COLO668 (cell line): ENCODE measurements at regions not wholly inside any gene's neighbourhood (a gene's known extent, or its start where the extent isn't known, plus 50 kb on each side); places are given as distances from the start of the nearest gene placed in this dataset.
"Not testable (repeated sequence)": the region's sequence is repeated elsewhere in the genome, so short reads cannot be mapped to it uniquely, and the experiment has no call there.

Source experiments
- DNase-seq: peaks from one replicate; lab custom pipeline; 2025; ENCODE audit not compliant: unreplicated experiment; lab: John Stamatoyannopoulos, UW

DNA sequence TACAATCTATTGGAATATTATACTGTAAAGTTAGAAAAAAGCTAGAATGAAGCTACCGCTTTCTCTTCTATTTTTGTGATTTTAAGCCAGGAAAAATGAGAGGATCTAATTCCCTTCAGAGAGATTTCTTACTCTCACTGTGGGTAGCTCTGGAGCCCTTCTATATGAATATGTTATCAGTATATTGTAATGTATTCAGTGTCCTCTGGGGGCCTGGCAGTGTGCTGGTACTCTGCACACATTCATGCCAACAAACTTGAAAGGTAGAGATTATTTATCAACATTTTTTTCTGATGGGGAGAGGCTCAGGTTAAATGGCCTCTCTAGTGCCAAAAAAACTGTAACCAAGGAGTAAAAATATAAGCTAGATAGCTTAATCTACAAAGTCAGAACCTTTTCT is 292.8 kb downstream of the TTC6 start:
- DNase-seq = no peak

DNA sequence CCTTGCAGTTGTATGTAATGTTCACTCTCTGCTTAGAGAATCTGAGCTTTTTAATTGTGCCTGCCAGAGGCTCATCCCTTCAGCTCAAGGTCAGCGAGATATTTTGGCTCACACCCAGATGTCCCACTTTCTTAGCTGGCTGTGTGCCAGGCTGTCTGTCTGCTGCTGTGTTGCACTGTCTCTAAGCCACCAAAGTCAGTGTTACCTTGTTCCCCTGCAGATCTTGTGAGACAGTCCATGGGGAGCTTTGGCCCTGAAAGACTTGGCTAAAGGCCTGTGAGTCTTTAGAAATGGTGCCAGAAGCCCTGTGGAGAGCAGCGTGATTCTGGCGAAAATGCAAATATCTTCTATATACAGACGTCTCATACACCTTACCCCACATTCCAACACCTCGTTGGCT is 293.7 kb downstream of the TTC6 start:
- DNase-seq = peak; percentile 20

DNA sequence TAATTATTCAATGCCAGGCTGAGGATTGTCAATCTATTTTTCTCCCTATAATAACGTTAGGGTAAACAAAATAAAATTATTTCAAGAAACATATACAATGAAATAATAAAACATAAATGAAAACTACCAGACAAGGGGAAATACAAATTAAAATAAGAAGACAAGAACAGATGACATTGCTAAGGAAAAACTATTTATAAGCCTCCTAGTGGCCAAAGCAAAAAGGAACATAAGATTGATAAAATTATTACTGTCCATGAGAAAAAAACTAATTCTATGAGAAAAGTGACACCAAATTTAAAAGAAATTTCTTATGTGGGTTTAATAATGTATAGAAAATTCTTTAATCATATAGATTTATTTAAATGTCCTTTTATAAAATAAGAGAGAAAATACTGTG is 294.7 kb downstream of the TTC6 start:
- no peak for DNase-seq

DNA sequence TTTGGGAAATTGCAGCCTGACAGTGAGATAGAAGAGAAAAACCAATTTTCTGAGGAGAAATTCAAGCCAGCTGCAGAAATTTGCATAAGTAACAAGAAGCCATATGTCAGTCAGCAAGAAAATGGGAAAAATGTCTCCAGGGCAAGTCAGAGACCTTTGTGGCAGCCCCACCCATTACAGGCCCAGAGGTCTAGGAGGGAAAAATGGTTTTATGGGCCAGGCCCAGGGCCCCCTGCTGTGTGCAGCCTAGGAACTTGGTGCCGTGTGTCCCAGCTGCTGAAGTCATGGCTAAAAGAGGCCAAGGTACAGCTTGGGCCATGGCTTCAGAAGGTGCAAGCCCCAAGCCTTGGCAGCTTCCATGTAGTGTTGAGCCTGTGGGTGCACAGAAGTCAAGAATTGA is 296.1 kb downstream of the TTC6 start:
- not testable (repeated sequence) for DNase-seq

DNA sequence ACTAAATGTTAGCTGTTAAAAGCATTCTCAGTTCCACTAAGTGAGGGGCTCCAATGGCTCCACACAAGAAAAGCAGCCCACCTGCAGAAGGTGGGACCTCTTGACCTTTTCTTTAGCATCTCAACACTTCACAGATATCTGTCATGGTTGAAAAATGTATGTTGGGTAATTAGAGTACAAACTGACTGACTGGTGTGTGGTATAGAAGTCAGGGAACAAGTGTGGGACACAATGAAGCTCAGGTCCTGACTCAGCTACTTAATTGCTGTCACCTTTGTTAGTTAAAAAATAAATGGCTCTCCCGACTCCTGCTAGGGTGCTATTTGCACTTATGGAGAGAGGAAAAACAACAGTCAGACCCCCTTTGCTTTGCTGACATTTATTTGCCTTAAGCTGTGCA is 299.0 kb downstream of the TTC6 start:
- no peak for DNase-seq

DNA sequence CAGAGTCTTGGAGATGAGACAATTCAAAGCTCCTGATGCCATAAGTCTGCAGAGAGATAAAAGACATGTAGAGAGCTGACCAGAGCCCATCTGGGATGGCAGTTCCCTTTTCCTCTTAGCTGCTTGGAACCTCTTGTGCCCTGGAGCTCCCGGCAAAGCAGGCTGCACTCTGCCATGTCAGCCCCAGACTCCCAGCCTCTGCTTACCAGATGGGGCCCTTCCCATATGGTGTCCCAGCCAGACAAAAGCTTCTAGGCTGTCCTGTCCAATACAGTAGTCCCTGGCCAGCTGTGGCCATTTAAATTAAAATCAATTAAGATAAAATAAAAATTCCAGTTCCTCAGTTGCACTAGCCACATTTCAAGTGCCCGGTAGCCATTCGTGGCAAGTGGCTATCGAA is 303.9 kb downstream of the TTC6 start:
- DNase-seq = no peak

DNA sequence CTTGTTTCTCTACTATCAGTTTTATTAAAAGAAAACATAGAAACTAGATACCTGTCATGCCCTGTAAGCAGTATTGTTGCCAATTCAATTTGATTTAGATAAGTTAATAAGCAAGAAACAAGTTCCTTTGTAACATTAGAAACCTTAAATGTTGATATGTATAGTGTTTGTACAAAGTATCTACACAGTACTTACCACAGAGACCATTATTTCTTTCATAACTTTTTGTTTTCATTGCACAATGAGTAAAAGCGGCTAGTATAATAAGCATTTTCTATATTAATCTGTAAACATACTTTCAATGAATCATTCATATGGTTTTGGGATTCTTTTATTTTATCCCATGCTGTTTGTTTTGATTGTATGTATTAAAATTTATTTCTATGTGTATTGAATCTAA is 305.1 kb downstream of the TTC6 start:
- DNase-seq = no peak

DNA sequence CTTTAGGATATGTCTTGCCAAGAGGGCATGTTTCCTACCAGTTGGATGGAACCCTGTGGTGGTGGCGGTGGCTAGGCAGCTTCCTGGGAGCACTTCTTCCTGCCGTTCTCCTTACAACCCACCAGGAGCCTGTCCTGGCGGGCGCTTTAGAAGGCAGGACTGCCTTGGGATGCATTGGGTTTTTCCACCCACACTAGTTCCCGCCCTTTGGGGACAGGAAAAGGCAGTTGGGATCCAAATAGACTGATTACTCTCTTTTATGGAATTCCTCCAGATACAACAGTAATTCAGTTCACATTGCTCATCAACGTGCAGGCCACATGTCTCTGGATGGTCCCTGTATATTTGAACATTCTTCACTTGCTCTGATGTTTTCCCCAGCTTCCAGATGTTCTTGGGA is 305.7 kb upstream of the SSTR1 start:
- no peak for DNase-seq

DNA sequence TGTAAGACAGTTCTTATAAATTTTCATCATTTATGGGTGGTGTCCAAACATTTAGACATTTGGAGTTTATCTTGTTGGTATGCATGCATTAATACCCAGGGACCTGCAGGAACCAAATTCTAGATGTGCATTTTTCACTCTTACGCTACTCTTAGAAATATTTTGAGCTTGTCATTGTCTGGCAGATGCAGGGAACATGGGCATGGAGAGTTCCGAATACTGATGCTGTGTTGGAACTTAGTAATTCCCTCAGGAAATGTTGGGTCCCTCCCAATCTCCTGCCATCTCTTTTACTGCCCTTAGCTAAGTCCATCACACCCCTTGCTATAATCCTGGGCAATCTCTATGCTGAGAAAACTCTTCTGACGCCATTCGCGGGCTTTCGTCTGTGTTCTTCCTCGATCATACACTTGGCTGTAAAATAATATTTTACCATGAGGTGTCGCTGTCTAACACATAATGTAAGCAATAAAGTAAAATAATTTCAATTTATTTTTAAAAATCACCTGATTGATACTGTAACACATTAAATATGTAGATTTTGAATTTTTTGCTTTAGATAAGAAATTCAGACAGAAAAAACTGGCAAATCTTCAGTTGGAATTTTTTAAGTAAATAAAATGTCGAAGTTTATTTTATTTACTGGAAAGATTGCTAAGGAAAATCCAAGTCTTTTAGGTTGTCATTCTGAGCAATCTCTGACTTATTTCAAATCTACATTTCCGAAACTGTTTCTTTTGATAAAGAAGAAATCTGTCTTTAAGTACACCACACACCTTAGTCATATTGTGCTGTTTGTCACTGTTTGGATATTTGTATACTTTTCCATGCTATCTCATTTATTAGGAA is 304.1 kb upstream of the SSTR1 start:
- DNase-seq = peak; percentile 7

DNA sequence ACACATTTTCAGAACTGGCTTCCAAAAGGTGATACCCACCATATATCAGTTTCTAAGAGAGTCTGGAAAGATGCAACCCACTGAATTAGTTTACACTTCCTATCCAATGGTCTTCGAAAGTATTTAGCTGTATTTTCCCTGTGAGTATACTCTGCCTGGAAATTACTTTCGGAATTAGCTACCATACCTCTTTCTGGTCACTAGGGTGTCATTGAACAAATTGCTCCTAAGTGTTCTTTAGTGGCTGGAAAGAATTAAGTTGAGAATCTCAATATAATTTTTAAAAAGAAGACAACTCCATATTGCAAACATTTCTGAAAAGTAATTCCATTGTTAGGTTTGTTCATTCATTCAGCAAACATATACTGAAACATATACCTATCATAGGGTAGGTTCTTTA is 283.1 kb upstream of the SSTR1 start:
- no peak for DNase-seq

DNA sequence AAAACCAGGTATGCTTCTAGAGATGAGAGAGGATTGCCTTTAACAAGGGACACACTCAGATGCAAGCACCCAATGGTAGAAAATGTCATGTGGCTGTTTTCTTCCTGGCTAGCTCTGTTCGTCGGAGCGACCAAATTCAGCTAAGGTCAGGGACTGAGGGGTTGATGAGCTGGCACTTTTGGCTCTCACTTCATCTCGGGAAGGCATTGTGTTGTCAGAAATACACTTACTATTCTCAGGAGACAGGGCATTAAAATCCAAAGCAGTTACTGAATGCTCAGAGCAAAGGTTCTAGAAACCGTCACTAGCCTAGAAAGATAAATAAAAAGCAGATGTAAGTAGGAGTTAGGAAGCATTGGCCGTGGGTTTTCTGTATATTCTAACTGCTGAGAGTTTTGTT is 275.7 kb upstream of the SSTR1 start:
- no peak for DNase-seq

DNA sequence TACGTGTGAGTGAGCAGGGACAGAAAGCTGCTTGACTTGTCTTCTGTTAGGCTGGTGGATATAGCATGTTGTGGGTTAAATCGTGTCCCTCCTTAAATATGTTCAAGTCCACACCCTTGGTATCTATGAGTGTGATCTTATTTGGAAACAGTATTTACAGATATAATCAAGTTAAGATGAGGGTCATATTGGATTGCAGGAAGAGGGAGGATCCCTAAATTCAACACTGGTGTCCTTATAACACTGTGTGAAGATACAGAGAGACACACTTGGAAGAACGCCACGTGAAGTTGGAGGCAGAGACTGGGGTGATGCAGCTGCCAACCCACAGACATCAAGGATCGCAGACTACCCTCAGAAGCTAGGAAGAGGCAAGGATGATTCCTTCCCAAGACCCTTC is 275.2 kb upstream of the SSTR1 start:
- no peak for DNase-seq

DNA sequence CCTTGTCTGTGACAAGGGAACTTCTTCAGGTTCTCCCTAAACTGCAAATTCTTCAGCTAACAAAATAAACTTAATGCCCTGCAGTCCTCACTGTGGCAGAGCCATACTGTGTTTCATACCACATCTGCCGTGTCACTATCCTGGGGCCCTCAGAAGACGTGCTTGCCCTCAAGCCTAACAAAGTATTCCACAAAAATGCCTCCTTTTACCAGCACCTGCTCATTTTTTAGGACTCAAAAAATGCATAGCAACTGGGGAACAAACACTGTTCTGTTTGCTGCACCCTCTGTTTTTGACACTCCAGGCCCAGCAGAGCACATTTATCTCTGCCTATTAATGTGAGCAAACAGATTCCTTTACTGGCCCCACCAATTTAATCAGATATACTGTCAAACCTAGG is 270.7 kb upstream of the SSTR1 start:
- no peak for DNase-seq

DNA sequence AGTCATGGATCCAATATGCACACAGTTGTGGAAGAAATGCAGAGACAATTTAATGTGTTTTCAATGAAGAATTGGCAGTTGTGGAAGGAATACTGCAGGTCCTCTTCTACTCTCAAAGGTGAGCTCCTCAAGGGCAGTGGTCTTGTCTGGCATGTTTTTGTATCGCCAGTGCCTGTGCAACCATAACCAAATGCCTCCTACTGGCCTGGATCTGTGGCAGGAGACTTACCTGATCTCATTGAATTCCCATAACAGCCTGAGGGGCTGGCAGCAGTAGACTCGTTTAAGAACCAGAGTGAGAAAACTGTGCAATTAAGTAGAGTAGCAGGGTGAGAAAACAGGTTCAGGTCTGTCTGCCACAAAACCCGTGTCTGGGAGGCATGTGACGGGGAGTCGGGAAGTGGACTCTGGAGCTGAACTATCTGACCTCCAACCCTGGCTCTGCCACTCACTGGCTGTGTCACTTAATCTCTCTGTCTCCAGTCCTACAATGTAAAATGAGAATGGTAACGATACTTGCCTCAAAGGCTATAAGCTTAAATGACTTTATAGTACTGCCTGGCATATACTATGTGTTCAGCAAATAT is 268.2 kb upstream of the SSTR1 start:
- no peak for DNase-seq

DNA sequence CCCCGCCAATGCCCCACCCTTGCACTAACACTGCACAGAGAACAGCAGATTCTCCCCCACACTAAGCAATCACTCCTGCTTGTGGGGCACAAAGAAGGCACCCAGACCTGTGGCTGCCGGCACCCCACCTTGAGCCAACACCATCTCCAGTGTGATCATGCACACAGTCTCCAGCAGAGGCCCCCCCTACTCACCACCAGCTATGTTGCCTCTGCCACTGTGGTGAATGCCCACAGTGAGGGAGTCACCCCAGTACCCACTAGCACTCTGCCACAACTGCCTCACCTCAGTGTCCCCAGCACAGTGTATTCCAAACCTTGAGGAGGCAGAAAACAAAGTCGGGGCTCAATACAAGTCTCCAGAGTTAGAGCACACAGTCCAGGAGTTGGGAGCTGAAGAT is 261.7 kb upstream of the SSTR1 start:
- DNase-seq = no peak

DNA sequence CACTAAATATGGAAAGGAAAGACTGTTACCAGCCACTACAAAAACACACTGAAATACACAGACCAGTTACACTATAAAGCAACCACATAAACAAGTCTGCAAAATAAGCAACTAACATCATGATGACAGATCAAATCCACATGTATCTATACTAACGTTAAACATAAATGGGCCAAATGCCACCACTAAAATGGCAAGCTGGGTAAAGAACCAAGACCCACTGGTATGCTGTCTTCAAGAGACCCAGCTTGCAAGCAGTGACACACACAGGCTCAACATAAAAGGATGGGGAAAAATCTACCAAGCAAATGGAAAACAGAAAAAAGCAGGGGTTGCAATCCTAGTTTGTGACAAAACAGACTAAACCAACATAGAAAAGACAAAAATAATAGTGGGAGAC is 260.9 kb upstream of the SSTR1 start:
- no peak for DNase-seq

DNA sequence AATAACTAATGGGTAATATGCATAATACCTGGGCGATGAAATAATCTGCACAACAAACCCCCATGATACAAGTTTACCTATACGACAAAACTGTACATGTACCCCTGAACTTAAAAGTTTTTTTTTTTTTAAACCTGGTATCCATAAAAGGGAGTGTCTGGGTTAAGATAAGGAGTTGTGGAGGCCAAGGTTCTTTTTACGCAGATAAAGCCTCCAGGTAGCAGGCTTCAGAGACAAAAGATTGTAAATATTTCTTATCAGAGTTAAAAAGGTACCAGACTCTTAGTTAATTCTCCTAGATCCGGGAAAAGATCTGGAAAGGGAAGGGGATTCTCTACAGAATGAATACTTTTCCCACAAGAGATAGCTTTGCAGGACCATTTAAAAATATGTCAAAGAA is 259.4 kb upstream of the SSTR1 start:
- no peak for DNase-seq

DNA sequence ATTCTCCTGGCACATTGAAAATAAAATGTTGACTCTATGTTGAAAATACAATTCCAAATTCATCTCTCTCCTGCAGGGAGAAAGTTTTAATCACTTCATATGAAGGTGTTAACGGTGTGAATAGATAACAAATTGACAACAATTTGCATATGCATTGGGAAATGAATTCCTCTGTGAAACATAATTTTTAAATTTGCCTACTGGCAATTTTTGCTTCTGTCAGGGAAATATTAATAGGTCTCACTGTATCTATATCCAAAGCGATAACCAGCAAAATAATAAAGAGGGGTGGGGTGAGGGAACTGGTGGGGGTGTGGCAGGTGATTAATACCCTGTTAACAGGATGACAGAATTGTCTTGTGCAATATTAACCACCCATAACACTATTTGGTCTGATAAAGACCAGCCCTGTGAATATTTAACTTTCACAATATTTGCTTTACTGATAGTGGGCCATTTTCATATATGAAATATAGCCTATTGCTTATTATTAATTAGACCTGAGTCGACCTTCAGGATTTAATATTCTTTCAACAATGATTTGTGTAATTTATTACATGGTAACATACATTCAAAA is 239.0 kb upstream of the SSTR1 start:
- no peak for DNase-seq

DNA sequence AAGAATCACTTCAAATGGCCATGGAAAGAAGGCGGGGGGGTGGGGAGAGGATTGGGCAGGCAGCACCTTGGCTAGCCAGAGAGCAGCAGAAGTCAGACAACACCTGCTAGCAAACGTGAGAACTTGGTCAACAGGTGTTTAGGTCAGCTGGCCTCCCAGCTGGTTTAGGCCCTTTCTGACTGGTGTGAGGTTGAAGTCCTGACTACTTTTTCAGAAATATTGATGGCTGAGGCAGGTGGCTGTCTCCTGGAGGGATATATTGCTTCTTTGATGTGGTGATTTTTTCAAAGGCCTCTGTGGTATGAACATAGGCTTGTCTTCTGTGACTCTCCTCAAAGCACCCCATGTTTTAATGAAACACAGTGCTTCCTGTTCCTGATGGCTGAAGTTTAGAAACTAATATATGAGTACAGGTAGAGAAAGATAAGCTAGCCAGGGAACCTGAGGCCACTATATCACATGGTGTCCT is 238.2 kb upstream of the SSTR1 start:
- DNase-seq = peak; percentile 67

DNA sequence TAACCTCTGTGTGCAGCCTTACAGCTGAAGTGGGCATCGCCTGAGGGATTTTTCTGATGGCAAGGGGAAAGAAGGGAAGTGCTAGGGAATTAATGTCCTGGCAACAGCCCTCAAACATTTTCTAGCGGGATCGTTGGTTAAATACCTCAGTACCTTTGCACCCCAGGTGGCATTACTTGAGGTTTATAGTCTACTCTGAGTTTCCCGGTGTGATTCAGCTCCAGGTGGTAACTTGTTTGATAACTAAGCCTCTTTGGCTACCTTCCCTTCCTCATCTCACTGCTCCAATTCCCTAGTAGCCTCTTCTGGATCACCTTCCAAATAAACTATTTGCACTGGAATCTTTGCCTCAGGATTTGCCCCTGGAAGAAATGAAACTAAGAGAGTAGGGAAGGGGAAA is 237.0 kb upstream of the SSTR1 start:
- DNase-seq = no peak

DNA sequence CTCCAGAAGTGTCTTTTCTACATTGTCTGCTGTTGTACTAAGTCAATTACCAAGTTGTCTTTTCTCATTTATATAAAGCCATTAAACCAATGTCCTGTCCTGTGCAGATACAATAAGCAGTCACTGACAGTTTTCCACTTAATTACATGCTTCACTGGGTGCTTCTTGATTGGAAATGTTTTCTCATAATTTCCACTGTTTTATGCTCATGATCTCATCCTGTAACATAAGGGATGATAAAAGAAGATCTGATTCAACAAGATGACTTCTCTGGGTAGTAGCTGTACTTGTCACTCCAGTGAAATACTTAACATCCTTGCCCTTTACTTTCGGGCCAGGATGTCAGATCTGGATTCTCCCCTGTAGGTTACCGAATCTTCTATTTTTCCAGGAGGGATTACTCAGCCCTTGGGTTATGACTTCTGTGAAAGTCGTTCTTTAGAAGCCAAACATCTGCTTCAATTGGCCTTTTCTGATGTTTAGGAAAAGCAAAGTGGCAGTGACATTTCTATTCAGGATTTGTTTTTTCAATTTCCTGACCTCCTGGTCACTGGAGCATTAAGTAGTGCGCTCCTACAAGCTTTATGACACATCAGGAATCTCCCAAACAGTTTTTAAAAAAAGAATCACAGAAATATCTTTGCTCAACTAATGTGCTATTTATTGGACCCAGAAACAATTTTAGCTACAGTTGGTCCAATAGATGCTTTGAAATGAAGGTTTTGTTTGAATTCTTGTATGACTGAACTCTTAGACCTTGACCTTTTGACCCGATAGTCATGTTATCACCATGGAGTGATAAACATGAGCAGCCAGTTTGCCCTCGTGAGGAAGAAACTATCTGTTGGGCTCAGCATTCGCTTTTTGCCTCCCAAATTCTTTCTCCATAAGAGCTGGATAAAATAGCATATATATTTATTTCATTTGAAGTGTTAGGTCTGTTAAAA is 234.5 kb upstream of the SSTR1 start:
- DNase-seq = no peak
